ENCODE measurements at regions not wholly inside any gene's neighbourhood (a gene's known extent, or its start where the extent isn't known, plus 50 kb on each side); places are given as distances from the start of the nearest gene placed in this dataset.

- TF ChIP-seq CTCF (IDR thresholded peaks at IDR 0.05): no peak
- H3K36me3 Mint-ChIP-seq (ENCODE audit: unreplicated experiment): no peaks in the 10 kb centered on the region
- H3K4me1 Mint-ChIP-seq (ENCODE audit: unreplicated experiment): peaks cover 50% of the 10 kb centered on the region
- H3K4me3 Mint-ChIP-seq (ENCODE audit: unreplicated experiment): no peak overlapping the region
- no peak for DNase-seq (ENCODE audit: extremely low spot score, unreplicated experiment)
- no peak overlapping the region for H3K27ac Mint-ChIP-seq (ENCODE audit: unreplicated experiment)
- peaks cover 18% of the 10 kb centered on the region for H3K27me3 Mint-ChIP-seq (ENCODE audit: unreplicated experiment)
- H3K9me3 Mint-ChIP-seq (ENCODE audit: unreplicated experiment): no peaks in the 10 kb centered on the region
These were observed 155.5 kb downstream of the DACT1 start for GRCh38 chr14:58793131-58793740.

GRCh38 chr14:58794993-58795762 is 157.4 kb downstream of the DACT1 start:
- no peaks in the 10 kb centered on the region for H3K36me3 Mint-ChIP-seq (ENCODE audit: unreplicated experiment)
- H3K4me1 Mint-ChIP-seq (ENCODE audit: unreplicated experiment): peaks cover 34% of the 10 kb centered on the region
- DNase-seq (ENCODE audit: extremely low spot score, unreplicated experiment): no peak
- TF ChIP-seq CTCF (IDR thresholded peaks at IDR 0.05): no peak
- H3K9me3 Mint-ChIP-seq (ENCODE audit: unreplicated experiment): no peaks in the 10 kb centered on the region
- H3K4me3 Mint-ChIP-seq (ENCODE audit: unreplicated experiment): no peak overlapping the region
- peaks cover 22% of the 10 kb centered on the region for H3K27me3 Mint-ChIP-seq (ENCODE audit: unreplicated experiment)
- no peak overlapping the region for H3K27ac Mint-ChIP-seq (ENCODE audit: unreplicated experiment)

- Mint-ChIP-seq H3K4me3 (ENCODE audit: unreplicated experiment) (no peak overlapping the region), H3K27ac (ENCODE audit: unreplicated experiment) (no peak overlapping the region), H3K27me3 (ENCODE audit: unreplicated experiment) (peaks cover 27% of the 10 kb centered on the region), H3K9me3 (ENCODE audit: unreplicated experiment) (no peaks in the 10 kb centered on the region), H3K4me1 (ENCODE audit: unreplicated experiment) (peaks cover 29% of the 10 kb centered on the region), H3K36me3 (ENCODE audit: unreplicated experiment) (no peaks in the 10 kb centered on the region)
- no peak for TF ChIP-seq CTCF (IDR thresholded peaks at IDR 0.05)
- no peak for DNase-seq (ENCODE audit: extremely low spot score, unreplicated experiment)
These were observed 158.7 kb downstream of the DACT1 start for GRCh38 chr14:58796242-58797009.

- no peak for DNase-seq (ENCODE audit: extremely low spot score, unreplicated experiment)
- Mint-ChIP-seq H3K27me3 (ENCODE audit: unreplicated experiment) (peaks cover 27% of the 10 kb centered on the region), H3K4me3 (ENCODE audit: unreplicated experiment) (no peak overlapping the region), H3K4me1 (ENCODE audit: unreplicated experiment) (peaks cover 24% of the 10 kb centered on the region), H3K9me3 (ENCODE audit: unreplicated experiment) (no peaks in the 10 kb centered on the region), H3K27ac (ENCODE audit: unreplicated experiment) (no peak overlapping the region), H3K36me3 (ENCODE audit: unreplicated experiment) (no peaks in the 10 kb centered on the region)
- no peak for TF ChIP-seq CTCF (IDR thresholded peaks at IDR 0.05)
These were observed 159.3 kb downstream of the DACT1 start for GRCh38 chr14:58797010-58797429.

GRCh38 chr14:58798173-58798572 is 160.4 kb downstream of the DACT1 start:
- no peaks in the 10 kb centered on the region for H3K36me3 Mint-ChIP-seq (ENCODE audit: unreplicated experiment)
- H3K4me1 Mint-ChIP-seq (ENCODE audit: unreplicated experiment): peaks cover 13% of the 10 kb centered on the region
- no peak overlapping the region for H3K4me3 Mint-ChIP-seq (ENCODE audit: unreplicated experiment)
- no peak for TF ChIP-seq CTCF (IDR thresholded peaks at IDR 0.05)
- no peaks in the 10 kb centered on the region for H3K9me3 Mint-ChIP-seq (ENCODE audit: unreplicated experiment)
- H3K27ac Mint-ChIP-seq (ENCODE audit: unreplicated experiment): no peak overlapping the region
- no peak for DNase-seq (ENCODE audit: extremely low spot score, unreplicated experiment)
- H3K27me3 Mint-ChIP-seq (ENCODE audit: unreplicated experiment): peaks cover 27% of the 10 kb centered on the region

Measured in osteocyte (in vitro differentiated cells).